Body of pancreas (tissue), 4 donors: ENCODE measurements at regions not wholly inside any gene's neighbourhood (a gene's known extent, or its start where the extent isn't known, plus 50 kb on each side); places are given as distances from the start of the nearest gene placed in this dataset.
"Not testable (repeated sequence)": the region's sequence is repeated elsewhere in the genome, so short reads cannot be mapped to it uniquely, and the experiment has no call there.

Experiments
- ATAC-seq: fragments of 150-250 bp; one replicate; pipeline ENCODE4 v1.9.1; 2016
- DNase-seq, 4 donors: peaks; one replicate each; pipeline ENCODE4 v3.0.0-alpha.2; 2019
- H3K27ac ChIP-seq, 4 donors: fragments of 200-600 bp; sonication (generic); 1 replicate in 3 of 4; 2 replicates in 1 of 4; pipeline versions ENCODE4 v1.5.1 to v1.6.1; 2016 to 2019; ENCODE audit warnings: mild to moderate bottlenecking in 1 of 4, mixed read lengths in 1 of 4, moderate library complexity in 1 of 4
- H3K27me3 ChIP-seq, 2 donors: fragments of 200-600 bp; sonication (generic); one replicate each; pipeline ENCODE4 v1.6.0; 2016; ENCODE audit warnings: mild to moderate bottlenecking in 1 of 2
- H3K36me3 ChIP-seq, 2 donors: fragments of 200-600 bp; sonication (generic); replicated peaks in 1 of 2; 2 replicates each; pipeline ENCODE4 v1.5.1; 2016; ENCODE audit warnings: low read depth in 2 of 2; ENCODE audit not compliant: insufficient read depth in 1 of 2
- H3K4me1 ChIP-seq: fragments of 200-600 bp; sonication (generic); one replicate; pipeline ENCODE4 v1.6.0; 2016
- H3K4me3 ChIP-seq, 2 donors: fragments of 200-600 bp; sonication (generic); 1 replicate in 1 of 2; 2 replicates in 1 of 2; pipeline ENCODE4 v1.5.1; 2016 to 2019
- H3K9me3 ChIP-seq, 3 donors: fragments of 200-600 bp; sonication (generic); 1 replicate in 2 of 3; 2 replicates in 1 of 3; pipeline ENCODE4 v1.5.1; 2016
- POLR2A ChIP-seq, 3 donors: fragments of 450-650 bp; IDR thresholded peaks; one replicate each; pipeline ENCODE4 v1.6.1; 2016; ENCODE audit warnings: antibody characterized with exemption in 3 of 3, mild to moderate bottlenecking in 2 of 3
- WGBS, 2 donors: methylation state at CpG; one replicate each; pipeline ENCODE4 v1.1.5; 2017; 5-methylcytosine and 5-hydroxymethylcytosine counted together
- intact Hi-C: fragments of 100-400 bp; cut with DNase I; formaldehyde crosslinking; loops from one replicate; pipeline ENCODE4 v1.15.1; 2023
- TF ChIP-seq, protein P1 (sequence below), 7 experiments: fragments of 450-650 bp in 4 of 7; fragments of 200-600 bp in 3 of 7; sonication (generic) in 3 of 7; IDR thresholded peaks; one replicate each; pipeline ENCODE4 v1.5.1; 2016 to 2019; ENCODE audit warnings: antibody characterized with exemption in 7 of 7

DNA sequence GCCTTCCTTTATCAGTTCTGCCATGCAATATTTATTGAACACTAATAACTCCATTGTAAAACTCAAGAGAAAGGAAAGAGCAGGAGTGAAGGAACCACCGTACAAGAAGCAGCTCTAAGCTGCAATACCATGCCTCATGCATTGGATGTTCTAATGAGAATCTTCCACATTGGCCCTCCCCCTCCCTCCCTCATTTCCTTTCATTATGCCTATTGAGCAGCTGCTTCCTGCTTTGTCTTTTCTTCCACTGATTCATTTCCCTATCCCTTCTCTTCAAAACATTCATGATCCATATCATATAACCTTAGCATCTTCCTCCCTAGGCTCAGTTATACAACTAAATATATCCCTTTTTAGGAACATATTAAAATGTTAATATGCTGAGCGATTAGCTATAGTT is 698.7 kb upstream of the GOLIM4 start:
- intact Hi-C loops = no loop called here
- DNase-seq = no peak
- ATAC-seq = no peak

DNA sequence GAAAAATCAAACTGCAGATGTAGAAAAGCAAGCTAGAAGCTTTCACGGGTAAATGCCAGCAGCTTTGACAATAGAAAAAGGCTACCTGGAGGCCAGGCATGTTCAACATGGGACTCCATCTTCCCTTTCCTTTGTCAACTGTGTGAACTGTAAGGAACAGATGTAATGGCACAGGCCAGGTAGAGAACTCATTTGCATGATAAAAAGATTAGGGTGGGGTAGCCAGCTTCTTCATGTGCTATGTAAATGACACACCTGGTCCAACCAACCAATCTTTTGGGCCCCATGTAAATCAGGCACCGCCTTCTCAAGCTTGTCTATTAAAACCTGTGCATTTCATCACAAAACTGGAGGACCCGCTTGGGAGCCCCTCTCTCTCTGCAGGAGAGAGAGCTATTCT is 686.5 kb upstream of the GOLIM4 start:
- DNase-seq = no peak
- Histone ChIP-seq H3K9me3 (no peaks in the 10 kb centered on the region), H3K27ac (no peak overlapping the region), H3K27me3 (no peaks in the 10 kb centered on the region), H3K4me1 (no peaks in the 10 kb centered on the region), H3K36me3 (no peaks in the 10 kb centered on the region), H3K4me3 (no peak overlapping the region)
- intact Hi-C loops = no loop called here
- 64 to 80% methylated on average over 3 of the region's 3 CpGs for WGBS, 2 donors
- no peak for ATAC-seq
- no peak for TF ChIP-seq POLR2A (IDR thresholded peaks at IDR 0.05)
- TF ChIP-seq, protein P1, sequence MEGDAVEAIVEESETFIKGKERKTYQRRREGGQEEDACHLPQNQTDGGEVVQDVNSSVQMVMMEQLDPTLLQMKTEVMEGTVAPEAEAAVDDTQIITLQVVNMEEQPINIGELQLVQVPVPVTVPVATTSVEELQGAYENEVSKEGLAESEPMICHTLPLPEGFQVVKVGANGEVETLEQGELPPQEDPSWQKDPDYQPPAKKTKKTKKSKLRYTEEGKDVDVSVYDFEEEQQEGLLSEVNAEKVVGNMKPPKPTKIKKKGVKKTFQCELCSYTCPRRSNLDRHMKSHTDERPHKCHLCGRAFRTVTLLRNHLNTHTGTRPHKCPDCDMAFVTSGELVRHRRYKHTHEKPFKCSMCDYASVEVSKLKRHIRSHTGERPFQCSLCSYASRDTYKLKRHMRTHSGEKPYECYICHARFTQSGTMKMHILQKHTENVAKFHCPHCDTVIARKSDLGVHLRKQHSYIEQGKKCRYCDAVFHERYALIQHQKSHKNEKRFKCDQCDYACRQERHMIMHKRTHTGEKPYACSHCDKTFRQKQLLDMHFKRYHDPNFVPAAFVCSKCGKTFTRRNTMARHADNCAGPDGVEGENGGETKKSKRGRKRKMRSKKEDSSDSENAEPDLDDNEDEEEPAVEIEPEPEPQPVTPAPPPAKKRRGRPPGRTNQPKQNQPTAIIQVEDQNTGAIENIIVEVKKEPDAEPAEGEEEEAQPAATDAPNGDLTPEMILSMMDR (IDR thresholded peaks at IDR 0.05) = no peak

More for the DNA sequence above, 698.7 kb upstream of the GOLIM4 start:
- H3K27me3 ChIP-seq = no peaks in the 10 kb centered on the region
- H3K27ac ChIP-seq = no peak overlapping the region
- no peaks in the 10 kb centered on the region for H3K4me1 ChIP-seq
- TF ChIP-seq, protein P1 (IDR thresholded peaks at IDR 0.05) = no peak
- TF ChIP-seq POLR2A (IDR thresholded peaks at IDR 0.05) = no peak
- no peak overlapping the region for H3K4me3 ChIP-seq
- H3K9me3 ChIP-seq = no peaks in the 10 kb centered on the region
- no peaks in the 10 kb centered on the region for H3K36me3 ChIP-seq
- 81 to 83% methylated on average over 2 of the region's 2 CpGs for WGBS, 2 donors

DNA sequence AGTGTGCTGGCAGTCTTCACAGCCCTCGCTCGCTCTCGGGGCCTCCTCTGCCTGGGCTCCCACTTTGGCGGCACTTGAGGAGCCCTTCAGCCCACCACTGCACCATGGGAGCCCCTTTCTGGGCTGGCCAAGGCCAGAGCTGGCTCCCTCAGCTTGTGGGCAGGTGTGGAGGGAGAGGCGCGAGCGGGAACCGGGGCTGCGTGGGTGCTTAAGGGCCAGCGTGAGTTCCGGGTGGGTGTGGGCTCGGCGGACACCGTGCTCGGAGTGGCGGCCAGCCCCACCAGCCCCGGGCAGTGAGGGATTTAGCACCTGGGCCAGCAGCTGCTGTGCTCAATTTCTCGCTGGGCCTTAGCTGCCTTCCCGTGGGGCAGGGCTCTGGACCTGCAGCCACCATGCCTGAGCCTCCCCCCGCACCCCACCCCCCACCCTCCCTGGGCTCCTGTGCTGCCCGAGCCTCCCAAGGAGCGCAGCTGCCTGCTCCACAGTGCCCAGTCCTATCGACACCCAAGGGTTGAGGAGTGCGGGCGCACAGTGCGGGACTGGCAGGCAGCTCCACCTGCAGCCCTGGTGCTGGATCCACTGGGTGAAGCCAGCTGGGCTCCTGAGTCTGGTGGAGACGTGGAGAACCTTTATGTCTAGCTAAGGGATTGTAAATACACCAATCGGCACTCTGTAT is 684.4 kb upstream of the GOLIM4 start:
- intact Hi-C loops, ATAC-seq, H3K27me3 ChIP-seq, H3K4me1 ChIP-seq, H3K36me3 ChIP-seq, DNase-seq, H3K9me3 ChIP-seq, H3K27ac ChIP-seq, H3K4me3 ChIP-seq: not testable (repeated sequence)
- 90 to 92% methylated on average over 21 to 28 of the region's 28 CpGs for WGBS, 2 donors

DNA sequence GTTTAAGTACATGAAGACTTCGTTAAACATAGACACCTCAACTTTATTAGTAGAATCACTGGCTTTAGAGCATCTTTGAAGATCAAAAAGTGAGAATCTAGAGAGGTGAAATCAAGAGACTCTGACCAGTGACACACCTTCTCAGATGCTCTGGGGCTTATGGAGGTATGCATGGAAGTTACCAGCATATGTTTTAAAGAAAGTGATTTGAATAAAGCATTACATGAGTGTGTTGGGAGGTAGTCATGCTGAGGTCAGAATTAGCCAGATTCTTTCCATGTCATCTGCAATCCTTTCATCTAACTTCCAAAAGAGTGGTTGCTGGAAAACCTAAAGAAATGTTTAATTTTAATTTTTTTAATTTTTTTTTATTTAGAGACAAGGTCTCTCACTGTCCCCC is 658.0 kb upstream of the GOLIM4 start:
- H3K36me3 ChIP-seq = no peaks in the 10 kb centered on the region
- H3K9me3 ChIP-seq = no peaks in the 10 kb centered on the region
- DNase-seq = no peak
- intact Hi-C loops = no loop called here
- no peaks in the 10 kb centered on the region for H3K4me1 ChIP-seq
- no peaks in the 10 kb centered on the region for H3K27me3 ChIP-seq
- H3K4me3 ChIP-seq = no peak overlapping the region
- H3K27ac ChIP-seq = no peak overlapping the region
- no peak for ATAC-seq
- TF ChIP-seq, protein P1 (IDR thresholded peaks at IDR 0.05) = no peak
- no peak for TF ChIP-seq POLR2A (IDR thresholded peaks at IDR 0.05)
- 62 to 84% methylated on average over 1 of the region's 1 CpG for WGBS, 2 donors

DNA sequence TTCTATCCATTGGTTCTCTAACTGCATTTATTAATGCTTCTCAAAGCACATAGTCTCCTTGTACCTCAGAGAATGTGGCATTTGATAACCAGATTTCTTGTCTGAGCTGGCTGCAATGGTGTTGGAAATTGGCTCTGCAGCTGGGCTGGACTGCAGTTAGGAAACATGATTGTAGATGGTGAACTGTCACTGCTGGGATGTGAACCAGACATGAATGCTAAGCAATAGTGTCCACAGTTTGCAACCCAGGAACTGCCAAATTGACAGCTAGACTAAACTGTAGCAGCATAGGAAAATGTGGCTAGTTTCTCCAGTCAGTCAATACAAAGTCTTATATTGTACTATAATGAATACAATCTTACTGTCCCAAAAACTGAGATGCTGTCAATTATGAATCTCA is 656.6 kb upstream of the GOLIM4 start:
- DNase-seq = no peak
- Histone ChIP-seq H3K9me3 (no peaks in the 10 kb centered on the region), H3K27ac (no peak overlapping the region), H3K4me3 (no peak overlapping the region), H3K4me1 (no peaks in the 10 kb centered on the region), H3K36me3 (no peaks in the 10 kb centered on the region), H3K27me3 (no peaks in the 10 kb centered on the region)
- intact Hi-C loops = no loop called here
- no peak for ATAC-seq
- TF ChIP-seq POLR2A (IDR thresholded peaks at IDR 0.05) = no peak
- TF ChIP-seq, protein P1 (IDR thresholded peaks at IDR 0.05) = no peak
